SK-N-SH treated with all-trans-retinoic acid at 6 μM for 48 hours (cell line): ENCODE measurements at regions not wholly inside any gene's neighbourhood (a gene's known extent, or its start where the extent isn't known, plus 50 kb on each side); places are given as distances from the start of the nearest gene placed in this dataset.

ENCODE experiments used
- ATAC-seq: fragments of 200-7000 bp; cut with Tn5 transposase; 3 replicates; pipeline ENCODE4 v1.9.1; 2020; ENCODE audit warnings: mild to moderate bottlenecking, moderate library complexity
- ARNTL ChIP-seq: fragments of 450-650 bp; formaldehyde crosslinking; IDR thresholded peaks from 2 replicates; pipeline ENCODE4 v1.5.0; 2020; ENCODE audit warnings: low read depth, mild to moderate bottlenecking, moderate library complexity, borderline replicate concordance
- BACH2 ChIP-seq: fragments of 250-450 bp; sonication (Bioruptor Pico); IDR thresholded peaks from 2 replicates; pipeline ENCODE4 v1.9.0; 2021; ENCODE audit warnings: mild to moderate bottlenecking, borderline replicate concordance
- CREB5 ChIP-seq: fragments of 250-450 bp; sonication (Bioruptor Pico); IDR thresholded peaks from 2 replicates; pipeline ENCODE4 v1.5.1; 2020; ENCODE audit warnings: low read depth, mild to moderate bottlenecking, moderate library complexity
- CSRNP3 ChIP-seq: fragments of 250-450 bp; sonication (Bioruptor Pico); IDR thresholded peaks from 2 replicates; pipeline ENCODE4 v1.5.1; 2021; ENCODE audit warnings: mild to moderate bottlenecking, moderate library complexity
- GLIS3 ChIP-seq: fragments of 250-450 bp; sonication (Bioruptor Pico); IDR thresholded peaks from 2 replicates; pipeline ENCODE4 v1.5.0; 2020; ENCODE audit warnings: mild to moderate bottlenecking, moderate library complexity
- ISL1 ChIP-seq: fragments of 250-450 bp; sonication (Bioruptor Pico); IDR thresholded peaks from 2 replicates; pipeline ENCODE4 v2.1.2; 2022; ENCODE audit warnings: mild to moderate bottlenecking, moderate library complexity
- OSR1 ChIP-seq: fragments of 250-450 bp; sonication (Bioruptor Pico); IDR thresholded peaks from 2 replicates; pipeline ENCODE4 v1.8.0; 2022; ENCODE audit warnings: moderate library complexity, mild to moderate bottlenecking, inconsistent platforms
- RARB ChIP-seq: fragments of 250-450 bp; sonication (Bioruptor Pico); IDR thresholded peaks from 2 replicates; pipeline ENCODE4 v1.8.0; 2021; ENCODE audit warnings: mild to moderate bottlenecking, moderate library complexity
- TCF4 ChIP-seq: fragments of 250-450 bp; sonication (Bioruptor Pico); IDR thresholded peaks from 2 replicates; pipeline ENCODE4 v1.8.0; 2021; ENCODE audit warnings: mild to moderate bottlenecking, moderate library complexity, borderline replicate concordance
- TOX ChIP-seq: fragments of 250-450 bp; sonication (Bioruptor Pico); IDR thresholded peaks from 2 replicates; pipeline ENCODE4 v1.8.0; 2021; ENCODE audit warnings: mild to moderate bottlenecking, moderate library complexity, borderline replicate concordance
- TSHZ2 ChIP-seq: fragments of 250-450 bp; sonication (Bioruptor Pico); IDR thresholded peaks from 2 replicates; pipeline ENCODE4 v1.5.0; 2020; ENCODE audit warnings: mild to moderate bottlenecking, moderate library complexity
- ZC3H10 ChIP-seq: fragments of 250-450 bp; sonication (Bioruptor Pico); IDR thresholded peaks from 2 replicates; pipeline ENCODE4 v1.5.1; 2021; ENCODE audit warnings: mild to moderate bottlenecking, moderate library complexity
- ZFP3 ChIP-seq: fragments of 250-450 bp; sonication (Bioruptor Pico); IDR thresholded peaks from 2 replicates; pipeline ENCODE4 v1.5.0; 2020; ENCODE audit warnings: mild to moderate bottlenecking, moderate library complexity
- ZFP30 ChIP-seq: fragments of 450-650 bp; formaldehyde crosslinking; IDR thresholded peaks from 2 replicates; pipeline ENCODE4 v1.5.0; 2022; ENCODE audit warnings: mild to moderate bottlenecking, moderate library complexity
- ZNF70 ChIP-seq: fragments of 450-650 bp; formaldehyde crosslinking; IDR thresholded peaks from 2 replicates; pipeline ENCODE4 v1.5.0; 2020; ENCODE audit warnings: mild to moderate bottlenecking, moderate library complexity
- TF ChIP-seq, protein P1 (sequence below): fragments of 250-450 bp; sonication (Bioruptor Pico); IDR thresholded peaks from 2 replicates; pipeline ENCODE4 v1.8.0; 2021; ENCODE audit warnings: low read depth, mild to moderate bottlenecking, moderate library complexity, borderline replicate concordance

DNA sequence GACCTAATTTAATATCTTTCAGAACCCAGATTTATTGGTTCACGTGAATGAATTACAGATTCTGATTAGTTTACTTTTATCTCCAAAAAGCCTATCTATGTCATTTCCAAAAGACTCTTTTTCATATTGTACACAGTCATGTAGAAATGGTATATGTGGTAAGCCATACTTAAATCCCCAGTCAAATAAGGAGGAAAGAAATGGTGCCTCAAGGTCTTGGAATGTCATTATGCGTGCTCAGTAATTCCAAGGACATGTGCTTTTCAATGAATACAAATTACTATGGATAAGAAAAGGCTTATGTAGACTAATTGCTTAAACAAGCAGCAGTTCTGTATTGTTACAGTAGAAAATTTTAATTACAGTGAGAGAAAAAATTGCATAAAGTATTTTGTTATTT, 64.1 kb upstream of the TYRP1 start:
- ATAC-seq: no peak
- TF ChIP-seq GLIS3: no peak
- no peak for TF ChIP-seq TOX (CRISPR knock-in tag)
- no peak for TF ChIP-seq RARB (CRISPR knock-in tag)
- no peak for TF ChIP-seq TCF4 (CRISPR knock-in tag)
- TF ChIP-seq, all 23 proteins: peak for 0

GRCh38 chr9:12631866-12632265, 61.3 kb upstream of the TYRP1 start:
- TF ChIP-seq, protein P1, sequence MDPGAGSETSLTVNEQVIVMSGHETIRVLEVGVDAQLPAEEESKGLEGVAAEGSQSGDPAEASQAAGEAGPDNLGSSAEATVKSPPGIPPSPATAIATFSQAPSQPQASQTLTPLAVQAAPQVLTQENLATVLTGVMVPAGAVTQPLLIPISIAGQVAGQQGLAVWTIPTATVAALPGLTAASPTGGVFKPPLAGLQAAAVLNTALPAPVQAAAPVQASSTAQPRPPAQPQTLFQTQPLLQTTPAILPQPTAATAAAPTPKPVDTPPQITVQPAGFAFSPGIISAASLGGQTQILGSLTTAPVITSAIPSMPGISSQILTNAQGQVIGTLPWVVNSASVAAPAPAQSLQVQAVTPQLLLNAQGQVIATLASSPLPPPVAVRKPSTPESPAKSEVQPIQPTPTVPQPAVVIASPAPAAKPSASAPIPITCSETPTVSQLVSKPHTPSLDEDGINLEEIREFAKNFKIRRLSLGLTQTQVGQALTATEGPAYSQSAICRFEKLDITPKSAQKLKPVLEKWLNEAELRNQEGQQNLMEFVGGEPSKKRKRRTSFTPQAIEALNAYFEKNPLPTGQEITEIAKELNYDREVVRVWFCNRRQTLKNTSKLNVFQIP: no peak
- TF ChIP-seq TSHZ2: no peak
- no peak for TF ChIP-seq ZFP3 (CRISPR knock-in tag)
- TF ChIP-seq ZFP30 (CRISPR knock-in tag): no peak
- ATAC-seq: no peak

DNA sequence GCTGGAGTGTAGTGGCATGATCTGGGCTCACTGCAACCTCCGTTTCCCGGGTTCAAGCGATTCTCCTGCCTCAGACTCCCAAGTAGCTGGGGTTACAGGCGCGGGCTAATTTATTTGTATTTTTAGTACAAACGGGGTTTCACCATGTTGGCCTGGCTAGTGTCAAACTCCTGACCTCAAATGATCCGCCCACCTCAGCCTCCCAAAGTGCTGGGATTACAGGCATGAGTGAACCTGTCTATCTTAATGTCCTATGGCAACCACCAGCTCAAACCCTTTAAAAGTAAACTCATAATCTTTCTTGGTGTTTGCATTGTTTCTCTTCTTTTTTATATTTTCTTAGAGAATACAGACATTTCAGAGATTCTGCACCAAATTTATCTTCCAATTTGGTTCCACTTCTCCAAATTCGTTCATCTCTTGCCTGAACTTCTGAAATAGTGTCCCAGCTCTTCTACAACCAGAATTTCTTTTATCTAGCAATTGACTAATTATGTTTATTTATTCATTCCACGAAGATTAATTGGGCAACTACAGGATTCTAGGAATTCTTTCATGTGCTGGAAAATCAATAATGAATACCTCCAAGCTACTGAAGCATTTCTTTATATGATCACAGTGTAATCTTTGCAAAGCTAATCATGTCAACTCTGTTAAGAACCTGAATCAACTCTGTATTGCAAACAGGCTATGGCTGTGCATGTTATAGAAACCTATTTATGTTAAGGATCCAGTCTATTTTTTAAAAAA, 60.0 kb upstream of the TYRP1 start:
- TF ChIP-seq CSRNP3 (CRISPR knock-in tag) (no peak), BACH2 (no peak), ZFP30 (CRISPR knock-in tag) (no peak), TSHZ2 (no peak), ZC3H10 (no peak), OSR1 (CRISPR knock-in tag) (no peak), CREB5 (CRISPR knock-in tag) (no peak)
- ATAC-seq: no peak

DNA sequence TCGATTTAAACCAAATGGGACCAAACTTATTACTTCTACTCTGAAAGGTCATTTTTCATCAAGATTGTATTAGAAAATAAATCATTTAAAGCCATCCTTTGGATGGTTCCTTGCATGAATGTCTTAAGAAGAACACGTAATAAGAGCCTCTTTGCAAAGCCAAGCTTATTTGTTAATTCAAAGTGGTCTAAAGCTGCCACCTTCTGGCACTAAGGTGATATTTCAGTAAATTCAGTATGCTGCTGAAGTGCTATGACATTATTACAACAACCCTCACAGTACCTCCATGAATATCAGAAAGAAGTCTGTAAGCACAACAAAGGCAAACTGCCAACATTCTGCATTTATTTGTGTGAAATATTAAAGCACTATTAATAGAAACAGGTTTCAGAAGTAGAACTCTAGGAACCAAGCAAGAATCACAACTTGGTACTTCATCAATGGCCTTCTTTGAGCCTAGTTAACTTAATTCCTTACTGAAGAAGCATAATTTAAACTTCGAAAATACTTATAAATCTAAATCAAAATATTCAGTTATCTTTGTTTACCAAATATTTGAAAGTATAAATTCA, 53.1 kb upstream of the TYRP1 start:
- TF ChIP-seq, protein P1: no peak
- TF ChIP-seq ZNF70 (CRISPR knock-in tag): no peak
- TF ChIP-seq TCF4 (CRISPR knock-in tag): no peak
- TF ChIP-seq TOX (CRISPR knock-in tag): no peak
- no peak for TF ChIP-seq OSR1 (CRISPR knock-in tag)
- TF ChIP-seq CSRNP3 (CRISPR knock-in tag): no peak
- TF ChIP-seq ZFP30 (CRISPR knock-in tag): no peak
- no peak for TF ChIP-seq RARB (CRISPR knock-in tag)
- no peak for TF ChIP-seq ISL1 (CRISPR knock-in tag)
- no peak for TF ChIP-seq TSHZ2
- TF ChIP-seq ARNTL (CRISPR knock-in tag): no peak
- TF ChIP-seq, all 23 proteins: peak for 0
- peak; percentile 84 for ATAC-seq
